H9 (cell line): ENCODE measurements at regions not wholly inside any gene's neighbourhood (a gene's known extent, or its start where the extent isn't known, plus 50 kb on each side); places are given as distances from the start of the nearest gene placed in this dataset.

ENCODE experiments used
- DNase-seq: peaks from one replicate; pipeline ENCODE4 v3.0.0-alpha.2; 2017
- H2AFZ ChIP-seq: one replicate; pipeline ENCODE4 v1.6.1; 2013; ENCODE audit warnings: mild to moderate bottlenecking, low read length, control low read depth, moderate library complexity
- H2AK5ac ChIP-seq: 2 replicates; pipeline ENCODE4 v1.6.1; 2013; ENCODE audit warnings: low read length, control low read depth, mixed read lengths; ENCODE audit not compliant: insufficient read length
- H2BK120ac ChIP-seq: one replicate; pipeline ENCODE4 v1.6.1; 2013; ENCODE audit warnings: low read depth, mild to moderate bottlenecking, low read length, control low read depth, inconsistent platforms; ENCODE audit not compliant: poor library complexity, severe bottlenecking
- H2BK12ac ChIP-seq: 2 replicates; pipeline ENCODE4 v1.6.1; 2013; ENCODE audit warnings: low read length, control low read depth, mixed read lengths, low read depth; ENCODE audit not compliant: insufficient read length
- H2BK15ac ChIP-seq: 2 replicates; pipeline ENCODE4 v1.6.1; 2013; ENCODE audit warnings: low read depth, low read length, control low read depth
- H2BK20ac ChIP-seq: one replicate; pipeline ENCODE4 v1.6.1; 2013; ENCODE audit warnings: low read depth, mild to moderate bottlenecking, low read length, control low read depth, inconsistent platforms; ENCODE audit not compliant: poor library complexity, severe bottlenecking
- H2BK5ac ChIP-seq: 2 replicates; pipeline ENCODE4 v1.6.1; 2013; ENCODE audit warnings: low read length, control low read depth, mixed read lengths; ENCODE audit not compliant: insufficient read length
- H3K14ac ChIP-seq: 2 replicates; pipeline ENCODE4 v1.6.1; 2013; ENCODE audit warnings: low read length, control low read depth; ENCODE audit not compliant: insufficient read depth
- H3K18ac ChIP-seq: 2 replicates; pipeline ENCODE4 v1.6.1; 2013; ENCODE audit warnings: low read depth, mild to moderate bottlenecking, mixed read lengths, low read length, control low read depth; ENCODE audit not compliant: insufficient read length
- H3K23ac ChIP-seq: 2 replicates; pipeline ENCODE4 v1.6.1; 2013; ENCODE audit warnings: low read length, control low read depth, mixed read lengths, low read depth; ENCODE audit not compliant: insufficient read length
- H3K23me2 ChIP-seq: 2 replicates; pipeline ENCODE4 v1.6.1; 2013; ENCODE audit warnings: low read depth, mild to moderate bottlenecking, mixed read lengths, low read length, control low read depth; ENCODE audit not compliant: insufficient read length, poor library complexity, severe bottlenecking
- H3K27ac ChIP-seq: 2 replicates; pipeline ENCODE4 v1.5.1; 2013; ENCODE audit warnings: low read length, control low read depth, mixed read lengths, low read depth; ENCODE audit not compliant: insufficient read length
- H3K27me3 ChIP-seq: 2 replicates; pipeline ENCODE4 v1.6.1; 2013; ENCODE audit warnings: low read length, control low read depth, inconsistent platforms; ENCODE audit not compliant: insufficient read depth
- H3K4ac ChIP-seq: 2 replicates; pipeline ENCODE4 v1.6.1; 2013; ENCODE audit warnings: low read depth, mild to moderate bottlenecking, control low read depth, inconsistent platforms, low read length, moderate library complexity
- H3K4me1 ChIP-seq: 2 replicates; pipeline ENCODE4 v1.6.1; 2013; ENCODE audit warnings: low read length, control low read depth, inconsistent platforms; ENCODE audit not compliant: insufficient read depth
- H3K4me2 ChIP-seq: 2 replicates; pipeline ENCODE4 v1.6.1; 2013; ENCODE audit warnings: low read length, control low read depth, mixed read lengths; ENCODE audit not compliant: insufficient read length, insufficient read depth
- H3K56ac ChIP-seq: 2 replicates; pipeline ENCODE4 v1.6.1; 2013; ENCODE audit warnings: low read depth, mild to moderate bottlenecking, mixed read lengths, low read length, control low read depth; ENCODE audit not compliant: insufficient read length
- H3K79me1 ChIP-seq: 2 replicates; pipeline ENCODE4 v1.6.1; 2013; ENCODE audit warnings: low read depth, mild to moderate bottlenecking, moderate library complexity, low read length, control low read depth, inconsistent platforms; ENCODE audit not compliant: insufficient read depth, poor library complexity, severe bottlenecking
- H3K79me2 ChIP-seq: 2 replicates; pipeline ENCODE4 v1.6.1; 2013; ENCODE audit warnings: low read length, control low read depth, inconsistent platforms; ENCODE audit not compliant: insufficient read depth
- H3K9ac ChIP-seq: 2 replicates; pipeline ENCODE4 v1.6.1; 2013; ENCODE audit warnings: low read length, control low read depth, mixed read lengths; ENCODE audit not compliant: insufficient read length; ENCODE audit errors: extremely low read depth
- H3K9me3 ChIP-seq: one replicate; pipeline ENCODE4 v1.6.1; 2013; ENCODE audit warnings: low read depth, low read length, inconsistent platforms; ENCODE audit not compliant: control insufficient read depth
- H3T11ph ChIP-seq: one replicate; pipeline ENCODE4 v1.6.1; 2013; ENCODE audit warnings: mild to moderate bottlenecking, low read length, control low read depth, inconsistent platforms
- H4K20me1 ChIP-seq: one replicate; pipeline ENCODE4 v1.6.1; 2013; ENCODE audit not compliant: control insufficient read depth, insufficient read length, insufficient read depth
- H4K5ac ChIP-seq: 2 replicates; pipeline ENCODE4 v1.6.1; 2013; ENCODE audit warnings: low read depth, mild to moderate bottlenecking, mixed read lengths, low read length, control low read depth; ENCODE audit not compliant: insufficient read length
- H4K8ac ChIP-seq: replicated peaks from 2 replicates; pipeline ENCODE4 v1.6.1; 2013; ENCODE audit warnings: low read length, control low read depth, mixed read lengths, low read depth; ENCODE audit not compliant: insufficient read length
- H4K91ac ChIP-seq: 2 replicates; pipeline ENCODE4 v1.6.1; 2013; ENCODE audit warnings: low read depth, mild to moderate bottlenecking, moderate library complexity, mixed read lengths, low read length, control low read depth; ENCODE audit not compliant: insufficient read length
- H3K27ac Mint-ChIP-seq, 3 experiments: 2 replicates in 2 of 3; 3 replicates in 1 of 3; pipeline ENCODE4 v1.8.0; 2020 to 2021; ENCODE audit warnings: mixed read lengths in 3 of 3, mild to moderate bottlenecking in 1 of 3, moderate library complexity in 1 of 3
- H3K27me3 Mint-ChIP-seq: 2 replicates; pipeline ENCODE4 v1.8.0; 2021; ENCODE audit warnings: low read depth, mild to moderate bottlenecking, moderate library complexity, mixed read lengths
- H3K36me3 Mint-ChIP-seq, 3 experiments: 2 replicates in 2 of 3; 3 replicates in 1 of 3; pipeline ENCODE4 v1.8.0; 2020 to 2021; ENCODE audit warnings: low read depth in 3 of 3, mixed read lengths in 3 of 3; ENCODE audit not compliant: insufficient read depth in 1 of 3
- H3K4me1 Mint-ChIP-seq, 2 experiments: 2 replicates each; pipeline ENCODE4 v1.8.0; 2020; ENCODE audit warnings: mixed read lengths in 2 of 2
- H3K4me3 Mint-ChIP-seq, 2 experiments: 2 replicates in 1 of 2; 3 replicates in 1 of 2; pipeline ENCODE4 v1.8.0; 2020 to 2021; ENCODE audit warnings: mild to moderate bottlenecking in 2 of 2, mixed read lengths in 2 of 2, moderate library complexity in 1 of 2
- H3K9me3 Mint-ChIP-seq, 2 experiments: 2 replicates in 1 of 2; 3 replicates in 1 of 2; pipeline ENCODE4 v1.8.0; 2020; ENCODE audit warnings: mild to moderate bottlenecking in 2 of 2, mixed read lengths in 2 of 2, moderate library complexity in 1 of 2
- WGBS: extraction: QIAGEN DNeasy Blood & Tissue Kit; methylation state at CpG from one replicate; pipeline ENCODE4 v1.1.7; 2013; ENCODE audit warnings: missing lambda C conversion rate, low lambda C conversion rate, mixed read lengths; ENCODE audit not compliant: insufficient read length; ENCODE audit errors: extremely low coverage; 5-methylcytosine and 5-hydroxymethylcytosine counted together
- TF ChIP-seq, protein P1 (sequence below): fragments of 200-600 bp; sonication (generic); conservative IDR thresholded peaks from 3 replicates; pipeline ENCODE4 v1.8.0; 2021; ENCODE audit warnings: antibody characterized with exemption, mild to moderate bottlenecking

DNA sequence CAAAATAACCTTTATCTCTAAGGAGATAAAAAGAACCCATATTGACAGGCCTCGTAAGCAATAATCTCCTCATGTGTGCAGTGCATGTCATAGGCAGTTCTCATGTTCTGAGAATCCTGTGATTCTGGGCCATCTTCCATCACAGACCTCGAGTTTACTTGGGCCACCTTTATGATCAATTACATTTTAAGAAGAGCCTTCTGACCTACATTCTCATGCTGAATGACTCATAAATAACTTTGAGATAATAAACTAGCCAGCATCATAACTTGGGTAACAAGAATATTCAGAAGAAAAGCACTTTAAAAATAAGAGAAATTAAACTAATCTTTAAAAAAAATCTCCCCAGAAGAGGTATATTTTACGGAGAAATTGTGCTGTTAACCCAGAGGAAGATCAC lies 310.7 kb upstream of the ZNF717 start:
- Histone ChIP-seq H3K23ac (no peak overlapping the region), H2AK5ac (no peak overlapping the region), H4K91ac (no peak overlapping the region), H2BK5ac (no peak overlapping the region), H4K20me1 (no peaks in the 10 kb centered on the region), H3K79me2 (no peaks in the 10 kb centered on the region), H3K56ac (no peak overlapping the region), H3K9ac (no peak overlapping the region), H3K4ac (no peak overlapping the region), H3T11ph (no peak overlapping the region), H3K18ac (no peak overlapping the region), H3K4me1 (peaks cover 8% of the 10 kb centered on the region; the same call in 1 of the 2 replicates), H2AFZ (no peak overlapping the region), H3K27ac (no peak overlapping the region), H3K9me3 (no peaks in the 10 kb centered on the region), H3K14ac (no peak overlapping the region), H2BK120ac (no peak overlapping the region), H2BK15ac (no peak overlapping the region), H4K8ac (no peak overlapping the region), H4K5ac (no peak overlapping the region), H2BK20ac (no peak overlapping the region), H3K23me2 (no peaks in the 10 kb centered on the region), H3K4me2 (no peak overlapping the region), H3K27me3 (no peaks in the 10 kb centered on the region), H3K79me1 (no peaks in the 10 kb centered on the region), H2BK12ac (no peak overlapping the region)
- DNase-seq, result no peak
- H3K4me3 Mint-ChIP-seq, result no peak overlapping the region
- no peak overlapping the region for H3K27ac Mint-ChIP-seq
- peaks cover 16 to 31% of the 10 kb centered on the region in 2 experiments for H3K4me1 Mint-ChIP-seq
- no peaks in the 10 kb centered on the region for H3K27me3 Mint-ChIP-seq
- no CpG with 5 or more reads among the region's 3 CpGs for WGBS
- H3K36me3 Mint-ChIP-seq, result peaks cover 0 to under 1% (median under 1%) of the 10 kb centered on the region in 3 experiments; a peak in 3 of 7 replicates
- TF ChIP-seq, protein P1, sequence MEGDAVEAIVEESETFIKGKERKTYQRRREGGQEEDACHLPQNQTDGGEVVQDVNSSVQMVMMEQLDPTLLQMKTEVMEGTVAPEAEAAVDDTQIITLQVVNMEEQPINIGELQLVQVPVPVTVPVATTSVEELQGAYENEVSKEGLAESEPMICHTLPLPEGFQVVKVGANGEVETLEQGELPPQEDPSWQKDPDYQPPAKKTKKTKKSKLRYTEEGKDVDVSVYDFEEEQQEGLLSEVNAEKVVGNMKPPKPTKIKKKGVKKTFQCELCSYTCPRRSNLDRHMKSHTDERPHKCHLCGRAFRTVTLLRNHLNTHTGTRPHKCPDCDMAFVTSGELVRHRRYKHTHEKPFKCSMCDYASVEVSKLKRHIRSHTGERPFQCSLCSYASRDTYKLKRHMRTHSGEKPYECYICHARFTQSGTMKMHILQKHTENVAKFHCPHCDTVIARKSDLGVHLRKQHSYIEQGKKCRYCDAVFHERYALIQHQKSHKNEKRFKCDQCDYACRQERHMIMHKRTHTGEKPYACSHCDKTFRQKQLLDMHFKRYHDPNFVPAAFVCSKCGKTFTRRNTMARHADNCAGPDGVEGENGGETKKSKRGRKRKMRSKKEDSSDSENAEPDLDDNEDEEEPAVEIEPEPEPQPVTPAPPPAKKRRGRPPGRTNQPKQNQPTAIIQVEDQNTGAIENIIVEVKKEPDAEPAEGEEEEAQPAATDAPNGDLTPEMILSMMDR, result no peak
- no peaks in the 10 kb centered on the region; a peak in 1 of 5 replicates for H3K9me3 Mint-ChIP-seq
